Mucosa of gallbladder (tissue), 1 donor: ENCODE measurements at regions not wholly inside any gene's neighbourhood (a gene's known extent, or its start where the extent isn't known, plus 50 kb on each side); places are given as distances from the start of the nearest gene placed in this dataset.
"Not testable (repeated sequence)": the region's sequence is repeated elsewhere in the genome, so short reads cannot be mapped to it uniquely, and the experiment has no call there.

Source experiments
- DNase-seq: peaks from one replicate; pipeline ENCODE4 v3.0.0-alpha.2; 2020; ENCODE audit warnings: low spot score
- donor health status: DM: no; HTN: no; CAD: no.

DNA sequence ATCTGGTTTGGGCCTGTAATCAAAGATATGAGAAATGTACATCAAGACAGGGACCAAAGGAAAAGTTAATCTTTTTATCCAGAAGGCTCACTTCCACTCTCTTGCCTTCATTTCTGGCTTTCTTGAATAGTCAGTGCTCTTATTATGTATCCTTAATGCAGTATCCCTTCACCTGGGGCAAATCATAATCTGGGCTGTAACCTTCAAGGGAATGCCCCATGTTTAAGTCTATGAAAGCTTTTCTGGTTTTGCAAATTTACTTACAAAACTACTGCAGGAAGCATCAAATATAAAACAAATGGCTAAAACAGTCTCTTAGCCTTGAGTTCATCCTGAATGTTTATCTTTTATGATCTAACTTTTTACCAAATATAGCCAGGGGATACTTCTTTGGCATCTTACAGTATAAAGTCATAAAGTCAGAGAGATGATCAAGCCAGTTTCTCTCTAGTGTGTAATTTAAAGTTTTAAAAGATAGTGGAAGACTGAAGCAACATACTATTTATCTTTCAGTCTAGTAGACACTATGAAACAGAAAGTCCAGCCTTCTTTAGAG lies 1214.8 kb downstream of the STIM2 start:
- no peak for DNase-seq

DNA sequence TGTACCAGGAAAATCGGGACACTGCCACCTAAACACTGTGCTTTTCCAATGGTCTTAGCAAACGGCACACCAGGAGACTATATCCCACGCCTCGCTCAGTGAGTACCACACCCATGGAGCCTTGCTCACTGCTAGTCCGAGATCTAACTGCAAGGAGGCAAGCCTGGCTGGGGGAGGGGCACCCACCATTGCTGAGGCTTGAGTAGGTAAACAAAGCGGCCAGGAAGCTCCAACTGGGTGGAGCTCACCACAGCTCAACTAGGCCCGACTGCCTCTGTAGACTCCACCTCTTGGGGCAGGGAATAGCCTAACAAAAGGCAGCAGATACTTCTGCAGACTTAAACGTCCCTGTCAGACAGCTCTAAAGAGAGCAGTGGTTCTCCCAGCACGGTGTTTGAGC lies 1216.6 kb downstream of the STIM2 start:
- not testable (repeated sequence) for DNase-seq

- DNase-seq = no peak
These were observed 1222.2 kb downstream of the STIM2 start for GRCh38 chr4:28082686-28083390.

DNA sequence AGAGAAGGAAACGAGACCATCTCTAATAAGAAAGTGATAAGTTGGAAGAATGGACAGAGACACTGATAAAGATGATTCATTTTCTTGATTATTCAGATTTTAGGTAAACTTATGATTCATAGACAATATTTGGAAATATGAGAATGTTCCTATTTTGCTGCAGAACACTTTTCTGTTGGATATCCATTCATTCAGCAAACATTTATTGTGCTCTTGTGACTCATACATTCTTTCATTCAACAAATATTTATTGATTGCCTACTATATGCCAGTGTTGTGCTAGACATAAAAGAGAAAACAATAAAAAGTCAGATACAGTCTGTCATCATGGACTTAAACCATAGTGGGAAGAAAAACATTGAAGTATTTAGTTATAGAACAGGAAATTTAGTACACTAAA lies 1232.0 kb downstream of the STIM2 start:
- DNase-seq = no peak

DNA sequence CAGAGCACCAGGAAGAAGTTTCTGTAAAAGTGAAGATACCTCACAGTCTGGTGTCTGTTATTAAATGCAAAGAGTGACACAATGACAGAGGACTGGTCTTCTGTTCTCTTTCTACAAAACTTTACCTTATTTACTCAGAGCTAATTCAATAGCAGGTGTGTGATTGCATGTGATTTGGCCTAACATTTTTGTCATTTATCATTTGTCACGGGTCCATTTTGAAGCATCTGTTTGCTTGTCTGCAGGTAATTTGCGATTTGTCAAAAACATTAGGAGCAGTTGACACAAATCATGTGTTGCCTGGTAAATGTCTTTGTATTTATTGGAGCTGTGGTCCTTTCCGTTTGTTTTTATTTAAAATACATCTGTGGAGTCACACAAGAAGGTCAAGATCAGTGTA lies 1232.4 kb downstream of the STIM2 start:
- DNase-seq = no peak

DNA sequence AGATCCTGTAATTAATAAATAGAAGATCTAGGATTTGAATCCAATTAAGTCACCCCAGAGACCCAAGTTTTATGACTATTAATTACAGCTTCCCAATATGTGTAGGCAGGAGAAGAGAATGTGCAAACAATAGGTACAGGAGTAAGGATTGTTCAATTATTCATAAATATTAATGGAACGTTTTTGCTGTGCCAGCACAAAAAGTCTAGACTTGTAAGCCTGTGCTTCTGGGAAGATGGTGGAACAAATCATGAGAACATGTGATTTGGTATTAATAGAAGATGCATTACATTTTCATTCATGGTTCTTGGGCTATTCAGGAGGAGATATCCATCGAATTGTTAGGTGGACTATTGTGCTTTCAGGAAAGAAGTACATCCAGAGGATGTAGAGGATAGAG lies 1240.9 kb downstream of the STIM2 start:
- no peak for DNase-seq

DNA sequence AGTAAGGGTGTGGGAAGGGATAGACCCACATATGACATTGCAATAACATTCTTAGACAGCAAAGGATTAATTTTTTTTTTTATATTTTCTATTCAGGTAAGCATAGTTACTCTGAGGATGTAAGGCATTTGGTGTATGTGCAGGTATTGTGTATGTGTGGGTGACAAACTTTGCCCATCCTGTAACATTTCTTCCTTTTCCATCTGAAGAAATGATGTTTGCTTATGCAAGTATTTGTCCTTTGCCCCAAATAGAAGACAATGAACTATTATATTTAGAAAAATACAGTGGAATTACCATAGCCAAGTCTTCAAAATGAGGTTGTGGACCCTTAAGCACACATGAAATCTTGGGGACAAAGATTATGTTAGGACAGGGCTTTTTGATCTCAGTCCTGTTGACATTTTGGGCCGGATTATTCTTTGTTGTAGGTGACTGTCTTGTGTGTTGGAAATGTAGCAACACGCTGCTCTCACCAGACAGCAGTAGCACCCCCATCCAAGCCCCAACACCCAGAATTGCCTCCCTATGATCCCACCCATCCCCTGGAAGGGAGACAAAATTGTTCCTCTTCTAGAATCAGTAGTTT lies 1244.7 kb downstream of the STIM2 start:
- DNase-seq = no peak

DNA sequence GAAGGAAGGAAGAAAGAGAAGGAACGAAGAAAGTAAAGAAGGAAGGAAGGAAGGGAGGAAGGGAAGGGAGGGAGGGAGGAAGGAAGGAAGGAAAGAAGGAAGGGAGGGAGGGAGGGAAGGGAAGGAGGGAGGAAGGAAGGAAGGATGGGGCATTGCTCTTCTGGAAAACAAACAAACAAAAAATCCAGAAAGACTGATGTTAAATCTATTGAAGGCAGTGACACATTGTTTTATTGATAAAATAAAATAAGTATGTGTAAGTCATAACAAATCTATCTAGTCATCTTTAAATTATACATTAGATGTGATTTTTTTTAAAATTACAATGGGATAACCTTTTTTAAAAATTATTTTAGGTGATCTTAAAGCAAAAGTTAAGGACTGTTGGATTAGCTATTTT lies 1245.5 kb downstream of the STIM2 start:
- no peak for DNase-seq

DNA sequence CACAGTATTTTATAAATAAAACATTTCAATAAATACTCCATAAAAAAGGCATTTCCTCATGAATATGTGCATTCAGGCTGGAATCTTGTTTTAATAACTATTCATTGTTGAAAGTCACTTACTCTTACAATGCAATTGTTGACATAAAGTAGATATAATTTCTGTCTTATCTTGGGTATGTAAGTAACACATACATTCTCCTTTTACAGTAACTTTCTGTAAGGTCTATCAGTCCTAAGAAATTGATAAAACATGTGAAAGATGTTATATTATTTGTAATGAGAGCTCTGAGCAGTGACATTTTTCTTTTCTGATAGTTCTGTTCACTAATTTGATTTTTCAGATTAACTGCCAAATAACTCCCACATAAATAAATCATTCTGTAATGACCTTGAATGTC lies 1249.2 kb downstream of the STIM2 start:
- DNase-seq = no peak

GRCh38 chr4:28112691-28113335 lies 1252.2 kb downstream of the STIM2 start:
- DNase-seq = not testable (repeated sequence)

GRCh38 chr4:28113586-28113985 lies 1252.9 kb downstream of the STIM2 start:
- not testable (repeated sequence) for DNase-seq

GRCh38 chr4:28116526-28117083 lies 1256.0 kb downstream of the STIM2 start:
- not testable (repeated sequence) for DNase-seq

GRCh38 chr4:28117084-28117682 lies 1256.5 kb downstream of the STIM2 start:
- DNase-seq = no peak

- DNase-seq = no peak
These were observed 1285.5 kb downstream of the STIM2 start for GRCh38 chr4:28146191-28146590.

GRCh38 chr4:28148221-28148620 lies 1287.6 kb downstream of the STIM2 start:
- DNase-seq = no peak

DNA sequence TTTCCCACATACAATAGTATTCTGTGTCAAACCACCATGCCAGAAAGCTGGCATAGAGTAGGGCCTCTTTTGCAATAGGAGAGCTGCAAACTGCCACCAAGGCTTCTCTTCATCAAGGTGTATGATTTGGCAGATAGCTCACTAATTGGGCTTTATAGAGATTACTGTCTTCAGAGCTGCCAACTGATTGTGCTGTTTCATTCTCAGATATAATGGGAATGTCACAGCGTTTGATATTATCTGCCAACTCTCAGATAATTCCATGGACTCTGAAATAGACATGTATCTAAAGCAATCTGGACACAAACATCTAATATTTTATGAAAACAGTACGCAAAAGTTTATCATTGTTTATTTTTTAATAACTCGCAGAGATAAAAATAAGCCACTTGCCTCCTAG lies 1289.1 kb downstream of the STIM2 start:
- no peak for DNase-seq

- DNase-seq = no peak
These were observed 1290.7 kb downstream of the STIM2 start for GRCh38 chr4:28151314-28151713.

GRCh38 chr4:28167411-28167810 lies 1306.8 kb downstream of the STIM2 start:
- DNase-seq = no peak

GRCh38 chr4:28176942-28177341 lies 1316.3 kb downstream of the STIM2 start:
- DNase-seq = no peak

DNA sequence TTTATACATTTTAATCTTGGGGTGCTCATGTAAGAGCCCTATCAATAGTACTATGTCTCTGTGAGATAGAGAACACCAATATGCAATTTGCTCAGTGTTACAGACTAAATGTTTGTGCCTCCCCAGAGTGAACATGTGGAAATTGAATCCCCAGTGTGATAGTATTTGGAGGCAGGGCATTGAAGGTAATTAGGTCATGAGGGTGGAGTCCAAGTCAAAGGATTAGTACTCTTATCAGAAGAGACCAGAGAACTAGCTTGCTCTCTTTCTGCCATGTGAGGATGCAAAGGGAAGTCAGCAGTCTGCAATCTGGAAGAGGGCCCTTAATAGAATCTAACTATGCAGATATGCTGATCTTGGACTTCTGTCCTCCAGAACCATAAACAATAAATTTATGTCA lies 1317.0 kb downstream of the STIM2 start:
- DNase-seq = no peak

GRCh38 chr4:28179126-28179525 lies 1318.5 kb downstream of the STIM2 start:
- DNase-seq = no peak

GRCh38 chr4:28209371-28209924 lies 1348.8 kb downstream of the STIM2 start:
- no peak for DNase-seq
